DMS53 treated with DMSO at 0.1 percent for 48 hours (cell line): ENCODE measurements at regions not wholly inside any gene's neighbourhood (a gene's known extent, or its start where the extent isn't known, plus 50 kb on each side); places are given as distances from the start of the nearest gene placed in this dataset.
"Not testable (repeated sequence)": the region's sequence is repeated elsewhere in the genome, so short reads cannot be mapped to it uniquely, and the experiment has no call there.

Source experiments
- DNase-seq: peaks from one replicate; lab custom pipeline; 2025; ENCODE audit not compliant: unreplicated experiment; lab: John Stamatoyannopoulos, UW

- no peak for DNase-seq
Measured at GRCh38 chrX:13387666-13388494, 68.0 kb upstream of the ATXN3L start.

- no peak for DNase-seq
Measured at GRCh38 chrX:13386636-13387035, 66.8 kb upstream of the ATXN3L start.

- DNase-seq = no peak
Measured at GRCh38 chrX:13386092-13386491, 66.2 kb upstream of the ATXN3L start.

- DNase-seq = no peak
Measured at GRCh38 chrX:13383907-13384306, 64.1 kb upstream of the ATXN3L start.

GRCh38 chrX:13381514-13381913 is 61.7 kb upstream of the ATXN3L start:
- DNase-seq = no peak

- no peak for DNase-seq
Measured at GRCh38 chrX:13380211-13380610, 60.4 kb upstream of the ATXN3L start.

- not testable (repeated sequence) for DNase-seq
Measured at GRCh38 chrX:13378562-13379518, 59.0 kb upstream of the ATXN3L start.

- DNase-seq = no peak
Measured at GRCh38 chrX:13377550-13377934, 57.7 kb upstream of the ATXN3L start.

- DNase-seq = no peak
Measured at GRCh38 chrX:13376857-13377549, 57.1 kb upstream of the ATXN3L start.

GRCh38 chrX:13375596-13375995 is 55.7 kb upstream of the ATXN3L start:
- not testable (repeated sequence) for DNase-seq

- DNase-seq = no peak
Measured at GRCh38 chrX:13374364-13374763, 54.5 kb upstream of the ATXN3L start.

- no peak for DNase-seq
Measured at GRCh38 chrX:13373431-13374187, 53.8 kb upstream of the ATXN3L start.

GRCh38 chrX:13373027-13373426 is 53.2 kb upstream of the ATXN3L start:
- DNase-seq = no peak

- DNase-seq = no peak
Measured at GRCh38 chrX:13372203-13372980, 52.5 kb upstream of the ATXN3L start.

- DNase-seq = no peak
Measured at GRCh38 chrX:13371186-13371585, 51.3 kb upstream of the ATXN3L start.

GRCh38 chrX:13370713-13371112 is 50.9 kb upstream of the ATXN3L start:
- no peak for DNase-seq
